ENCODE measurements at regions not wholly inside any gene's neighbourhood (a gene's known extent, or its start where the extent isn't known, plus 50 kb on each side); places are given as distances from the start of the nearest gene placed in this dataset.
"Not testable (repeated sequence)": the region's sequence is repeated elsewhere in the genome, so short reads cannot be mapped to it uniquely, and the experiment has no call there.

DNA sequence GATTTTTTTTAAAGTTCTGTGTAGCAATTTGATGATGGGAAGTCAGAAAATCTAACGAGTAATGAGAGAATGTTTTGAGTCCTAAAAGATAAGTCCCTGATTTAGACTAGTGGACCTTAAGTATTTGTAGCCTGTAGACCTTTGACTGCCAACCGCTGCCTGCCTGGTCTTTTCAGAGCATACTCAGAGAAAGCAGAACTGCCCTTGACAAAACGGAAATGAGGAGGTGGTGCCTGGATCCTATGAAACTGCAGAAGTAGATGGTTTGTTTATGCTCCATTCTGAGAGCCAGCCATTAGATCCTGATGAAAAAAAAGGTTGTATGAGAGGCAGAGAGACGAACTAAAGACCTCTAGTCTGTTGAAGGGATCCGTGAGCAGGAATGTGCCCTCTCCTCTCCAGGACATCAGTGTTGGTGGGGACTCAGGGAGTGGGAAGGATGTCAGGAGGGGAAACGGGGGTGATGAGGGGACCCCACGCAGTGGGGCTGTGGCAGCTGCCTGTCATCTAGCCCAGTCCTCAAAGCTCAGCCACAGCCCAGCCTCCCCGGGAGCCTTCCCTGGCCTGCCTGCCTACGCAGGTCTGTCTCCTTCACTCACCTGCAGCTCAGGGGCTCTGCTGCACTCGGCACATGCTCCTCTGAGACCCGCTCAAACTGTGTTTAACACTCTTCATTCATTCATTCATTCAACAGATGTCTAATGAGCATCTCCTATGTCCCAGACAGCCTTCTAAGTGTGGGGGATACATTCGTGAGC lies 447.5 kb downstream of the AACS start:
- no peak for DNase-seq

DNA sequence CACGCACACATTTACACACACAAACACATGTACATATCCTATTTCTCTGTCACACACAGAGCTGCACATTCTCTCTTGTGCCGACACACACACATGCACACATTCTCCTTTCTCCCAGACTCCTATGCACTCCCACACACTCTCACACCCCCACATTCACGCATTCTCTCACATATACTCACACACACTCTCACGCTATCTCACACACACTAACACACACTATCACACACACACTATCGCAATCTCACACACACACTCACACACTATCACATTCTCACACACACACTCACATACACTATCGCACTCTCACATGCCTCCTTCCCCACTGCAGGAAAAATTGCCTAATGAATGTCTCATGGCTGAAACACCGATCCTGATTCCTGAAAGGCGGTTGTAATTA lies 450.7 kb downstream of the AACS start:
- DNase-seq = no peak

DNA sequence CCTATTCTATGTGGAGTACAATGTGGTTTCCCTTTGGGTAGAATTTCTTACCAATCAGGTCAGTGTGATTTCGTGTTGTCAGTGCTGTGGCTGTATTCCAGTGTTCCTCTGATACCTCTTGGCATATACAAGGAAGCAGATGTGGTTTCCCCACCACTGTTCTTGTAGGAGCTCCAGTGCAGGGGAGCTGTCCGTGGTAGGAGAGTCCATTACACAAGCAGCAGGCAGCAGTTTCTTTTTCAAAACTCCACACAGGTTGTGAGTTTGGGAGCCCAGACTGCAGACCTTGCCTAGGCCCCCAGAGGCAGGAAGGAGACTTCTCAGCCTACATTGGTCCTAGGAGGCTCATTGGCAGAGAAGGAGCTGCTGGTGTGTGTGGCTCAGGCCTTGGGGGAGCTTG lies 452.8 kb downstream of the AACS start:
- no peak for DNase-seq

DNA sequence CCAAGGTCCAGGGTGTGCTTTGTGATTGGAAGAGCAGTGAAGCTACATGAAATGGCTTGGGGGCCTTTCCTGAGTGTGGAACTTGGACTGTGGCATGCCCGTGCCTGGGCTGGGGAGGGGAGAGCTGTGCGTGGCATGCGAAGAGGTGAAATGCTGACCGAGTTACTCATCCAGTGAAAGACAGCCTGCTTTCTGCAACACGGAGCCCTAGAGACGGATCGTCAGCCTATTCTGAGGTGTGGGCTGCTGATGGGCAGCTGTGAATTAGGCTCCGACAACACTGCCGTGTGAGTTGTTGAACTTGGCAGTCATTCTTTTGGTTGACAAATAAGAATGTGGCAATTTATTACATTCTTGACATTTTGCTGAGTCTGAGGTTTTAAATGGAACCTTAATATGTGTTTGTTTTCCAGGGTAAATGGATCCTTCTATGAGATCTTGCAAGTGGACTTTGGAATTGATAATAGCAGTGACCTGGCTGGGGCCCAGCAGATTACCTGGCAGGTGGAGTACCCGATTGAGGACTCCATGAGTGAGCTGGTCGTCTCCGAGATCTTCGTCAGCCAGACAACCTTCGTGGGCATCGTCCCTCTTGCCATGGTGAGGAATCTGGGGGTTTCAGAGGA lies 453.9 kb downstream of the AACS start:
- no peak for DNase-seq

DNA sequence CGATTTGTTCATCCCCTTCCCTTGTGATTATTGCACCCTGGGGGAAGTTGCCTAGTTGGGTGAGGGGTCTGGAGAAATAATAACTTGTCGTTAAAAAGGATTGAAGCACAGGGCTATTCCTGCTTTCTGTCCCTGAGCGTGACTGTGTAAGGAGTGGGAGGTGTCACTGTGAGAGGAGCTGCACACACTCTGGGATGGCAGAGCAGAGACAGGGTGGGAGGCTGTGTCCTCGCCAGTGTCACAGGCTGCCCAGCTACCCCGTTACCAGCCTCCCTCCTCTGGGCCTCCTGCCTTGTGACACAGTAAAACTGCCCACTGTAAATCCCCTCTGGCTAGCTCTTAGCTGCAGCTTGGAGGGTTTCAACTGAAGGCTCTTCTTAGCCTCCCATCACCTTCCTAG lies 460.6 kb downstream of the AACS start:
- no peak for DNase-seq

- no peak for DNase-seq
These were observed 463.0 kb downstream of the AACS start for GRCh38 chr12:125528281-125528680.

GRCh38 chr12:125530201-125530600 lies 465.0 kb downstream of the AACS start:
- no peak for DNase-seq

DNA sequence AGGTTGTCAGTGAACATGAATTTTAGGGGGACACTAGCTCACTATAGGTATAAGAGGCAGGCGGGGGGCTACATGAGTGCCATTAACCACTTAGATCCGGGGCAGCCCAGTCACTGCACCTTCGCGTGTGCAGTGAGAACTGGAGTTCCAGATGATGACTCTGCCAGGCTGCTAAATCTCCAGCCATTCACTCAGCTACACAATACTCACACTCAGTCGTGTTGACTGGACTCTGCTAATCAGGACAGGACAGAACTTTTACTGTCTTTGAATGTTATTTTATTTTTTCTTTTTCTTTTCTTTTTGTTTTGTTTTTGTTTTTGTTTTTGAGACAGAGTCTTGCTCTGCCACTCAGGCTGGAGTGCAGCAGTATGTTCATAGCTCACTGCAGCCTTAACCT lies 465.6 kb downstream of the AACS start:
- DNase-seq = no peak

DNA sequence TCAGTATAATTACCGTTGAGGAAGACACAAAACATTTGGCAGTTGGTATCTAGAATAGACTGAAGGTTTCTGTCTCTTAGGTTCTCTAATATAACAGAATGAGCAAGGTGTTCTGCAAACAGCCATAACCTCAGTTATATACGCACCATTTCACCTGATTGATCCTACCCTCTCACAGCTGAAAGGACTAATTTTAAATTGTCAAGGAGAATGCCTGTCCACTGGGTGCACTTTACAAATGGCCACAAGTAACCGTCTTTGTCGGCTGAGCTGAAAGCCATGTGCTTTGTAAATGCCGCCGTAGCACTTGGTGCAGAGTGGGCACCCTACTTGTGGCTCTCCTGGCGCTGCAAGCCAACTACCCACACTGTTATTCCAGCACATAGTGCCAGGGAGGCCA lies 466.3 kb downstream of the AACS start:
- DNase-seq = no peak

GRCh38 chr12:125533434-125534029 lies 468.3 kb downstream of the AACS start:
- no peak for DNase-seq

- DNase-seq = no peak
These were observed 473.4 kb downstream of the AACS start for GRCh38 chr12:125538401-125539199.

DNA sequence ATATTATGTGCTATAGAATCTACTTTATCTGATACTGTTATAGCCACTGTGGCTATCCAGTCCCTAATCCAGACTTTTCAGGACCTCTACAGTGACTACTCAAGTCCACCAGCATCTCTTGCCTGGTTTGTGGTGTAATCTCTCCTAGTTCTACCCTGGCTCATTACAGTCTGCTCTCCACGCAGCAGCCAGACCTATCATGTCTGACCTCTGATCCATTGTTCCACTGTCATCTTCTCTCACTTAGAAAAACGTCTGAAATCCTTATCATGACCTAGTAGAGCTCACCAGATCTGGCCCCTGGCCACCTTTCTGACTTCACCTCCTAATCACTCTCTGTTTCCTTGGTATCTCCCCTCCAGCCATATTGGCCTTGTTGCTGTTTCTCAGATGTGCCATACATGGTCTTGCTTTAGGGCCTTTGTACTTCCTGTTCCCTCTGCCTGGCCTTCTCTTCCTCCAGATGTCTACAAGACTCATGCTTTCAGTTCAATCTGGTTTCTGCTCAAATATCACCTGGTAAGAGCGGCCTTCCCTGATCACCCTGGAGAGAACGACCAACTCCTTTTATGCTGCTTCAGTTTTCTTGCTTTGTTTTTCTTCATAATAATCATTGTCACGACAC lies 475.5 kb downstream of the AACS start:
- no peak for DNase-seq

DNA sequence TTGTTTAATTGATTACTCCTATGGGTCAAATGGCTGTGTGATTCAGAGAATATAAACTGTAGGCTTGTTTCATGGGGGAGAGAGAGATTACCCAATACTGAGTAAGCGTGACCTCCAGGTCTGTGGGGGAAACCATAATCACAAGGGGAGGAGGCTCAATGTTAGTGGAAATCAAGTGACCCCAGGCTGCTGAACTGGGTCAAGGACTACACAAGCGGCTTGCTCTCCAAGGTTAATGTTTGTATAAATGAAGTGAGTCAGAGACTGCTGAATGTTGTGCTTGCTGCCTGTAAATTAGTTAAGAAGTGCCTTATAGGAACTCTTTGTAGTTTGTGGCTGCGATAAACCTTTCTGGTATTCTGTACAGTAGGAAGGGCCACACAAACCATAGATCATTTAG lies 479.7 kb downstream of the AACS start:
- no peak for DNase-seq

- no peak for DNase-seq
These were observed 483.9 kb downstream of the AACS start for GRCh38 chr12:125549171-125549570.

- DNase-seq = no peak
These were observed 484.6 kb downstream of the AACS start for GRCh38 chr12:125549836-125550235.

DNA sequence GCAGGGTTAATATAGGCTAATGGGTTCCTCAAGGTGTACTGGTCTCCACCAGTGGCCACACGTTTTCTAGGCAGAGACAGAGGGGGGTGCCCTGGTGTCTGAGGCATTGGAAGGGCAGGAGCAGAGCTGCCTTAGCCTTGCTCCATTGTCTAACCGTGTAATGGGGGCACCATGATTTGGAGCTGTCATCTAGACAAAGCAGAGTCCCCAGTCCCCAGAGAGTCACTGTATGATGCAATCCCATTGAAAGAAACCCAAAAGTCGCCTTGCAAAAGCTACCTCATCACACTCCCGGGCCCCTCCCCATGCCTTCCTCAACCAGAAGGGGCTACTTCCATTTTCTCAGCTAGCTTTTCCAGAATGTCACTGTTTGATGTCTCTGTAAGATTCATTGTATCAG lies 487.1 kb downstream of the AACS start:
- no peak for DNase-seq

DNA sequence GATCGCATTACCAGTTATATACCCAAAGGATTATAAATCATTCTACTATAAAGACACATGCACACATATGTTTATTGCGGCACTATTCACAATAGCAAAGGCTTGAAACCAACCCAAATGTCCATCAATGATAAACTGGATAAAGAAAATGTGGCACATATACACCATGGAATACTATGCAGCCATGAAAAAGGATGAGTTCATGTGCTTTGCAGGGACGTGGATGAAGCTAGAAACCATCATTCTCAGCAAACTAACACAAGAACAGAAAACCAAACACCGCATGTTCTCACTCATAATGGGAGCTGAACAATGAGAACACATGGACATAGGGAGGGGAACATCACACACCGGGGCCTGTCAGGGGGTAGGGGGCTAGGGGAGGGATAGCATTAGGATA lies 495.8 kb downstream of the AACS start:
- not testable (repeated sequence) for DNase-seq

DNA sequence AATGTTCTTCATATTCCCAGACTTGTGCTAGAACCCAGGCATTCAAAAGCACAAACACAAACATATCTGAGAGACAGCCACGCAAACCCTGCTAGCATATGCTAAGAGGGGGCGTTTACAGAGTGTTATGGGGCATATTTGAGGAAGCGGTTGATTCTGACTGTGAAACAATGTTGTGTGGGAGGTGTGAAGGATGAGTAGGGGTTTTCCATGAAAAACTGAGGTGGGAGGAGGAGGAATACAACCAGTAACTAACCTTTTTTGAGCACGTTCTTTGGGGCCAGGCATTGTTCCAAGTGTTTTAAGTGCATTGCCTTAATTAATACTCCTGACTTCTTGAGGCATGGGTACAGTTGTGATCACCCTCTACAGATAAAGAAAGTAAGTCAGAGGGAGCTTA lies 499.5 kb downstream of the AACS start:
- DNase-seq = no peak

GRCh38 chr12:125567581-125567980 lies 502.3 kb downstream of the AACS start:
- DNase-seq = no peak

DNA sequence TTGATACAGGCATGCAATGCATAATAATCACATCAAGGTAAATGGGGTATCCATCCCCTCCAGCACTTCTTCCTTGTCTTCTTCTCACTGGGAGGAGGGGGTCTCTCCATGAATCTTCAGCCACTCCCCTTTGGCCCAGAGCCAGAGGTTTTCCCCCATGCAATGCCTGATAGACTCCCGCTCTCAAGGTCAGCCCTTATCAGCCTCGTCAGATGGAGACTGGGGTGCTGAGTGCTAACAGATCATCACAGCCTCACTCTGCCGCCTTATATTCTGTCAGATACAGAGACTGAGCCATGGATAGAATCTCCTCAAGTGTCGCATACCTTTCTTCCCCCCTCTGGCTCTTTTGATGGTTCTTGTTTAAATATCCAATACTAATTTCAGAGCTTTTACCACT lies 503.1 kb downstream of the AACS start:
- no peak for DNase-seq

DNA sequence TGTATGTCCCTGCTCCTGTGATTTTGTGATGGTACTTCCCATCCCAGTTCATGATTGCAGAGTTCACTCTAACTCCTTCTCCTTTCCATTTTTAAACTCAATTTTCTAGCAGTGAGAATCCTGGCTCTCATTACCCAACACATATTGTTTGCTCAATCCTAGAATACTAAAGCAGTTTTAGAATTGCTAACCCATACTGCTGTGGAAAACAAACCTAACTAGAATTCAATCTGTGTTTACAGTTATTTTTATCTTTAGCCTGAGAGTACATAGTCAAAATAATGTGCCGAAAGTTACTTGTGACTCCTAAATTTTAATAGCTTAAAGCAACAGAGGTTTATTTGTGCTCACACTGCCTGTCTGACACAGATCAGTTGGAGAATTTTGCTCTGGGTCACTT lies 508.0 kb downstream of the AACS start:
- no peak for DNase-seq

GRCh38 chr12:125577334-125577733 lies 512.1 kb downstream of the AACS start:
- no peak for DNase-seq

- DNase-seq = no peak
These were observed 514.7 kb downstream of the AACS start for GRCh38 chr12:125579916-125580315.
